Activated naive CD4-positive, alpha-beta T cell treated with anti-CD3 and anti-CD28 coated beads, Interleukin-2, amount 50 U/mL, for 24 hours (primary cell): ENCODE measurements at regions not wholly inside any gene's neighbourhood (a gene's known extent, or its start where the extent isn't known, plus 50 kb on each side); places are given as distances from the start of the nearest gene placed in this dataset.

Experiments used
- H3K27ac Mint-ChIP-seq: one replicate; pipeline ENCODE4 v1.8.0; 2021; ENCODE audit warnings: mild to moderate bottlenecking, mixed read lengths
- H3K27me3 Mint-ChIP-seq: one replicate; pipeline ENCODE4 v1.8.0; 2021; ENCODE audit warnings: mixed read lengths
- H3K36me3 Mint-ChIP-seq: one replicate; pipeline ENCODE4 v1.8.0; 2021; ENCODE audit warnings: mixed read lengths
- H3K4me1 Mint-ChIP-seq: one replicate; pipeline ENCODE4 v1.8.0; 2021; ENCODE audit warnings: mixed read lengths
- H3K4me3 Mint-ChIP-seq: one replicate; pipeline ENCODE4 v1.8.0; 2021; ENCODE audit warnings: mild to moderate bottlenecking, mixed read lengths
- H3K9me3 Mint-ChIP-seq: one replicate; pipeline ENCODE4 v1.8.0; 2021; ENCODE audit warnings: mixed read lengths

GRCh38 chrX:39630344-39630743 is 467.4 kb downstream of the BCOR start:
- Mint-ChIP-seq H3K4me1 (peaks cover 29% of the 10 kb centered on the region), H3K27ac (no peak overlapping the region), H3K9me3 (no peaks in the 10 kb centered on the region), H3K36me3 (no peaks in the 10 kb centered on the region), H3K4me3 (no peak overlapping the region), H3K27me3 (no peaks in the 10 kb centered on the region)

DNA sequence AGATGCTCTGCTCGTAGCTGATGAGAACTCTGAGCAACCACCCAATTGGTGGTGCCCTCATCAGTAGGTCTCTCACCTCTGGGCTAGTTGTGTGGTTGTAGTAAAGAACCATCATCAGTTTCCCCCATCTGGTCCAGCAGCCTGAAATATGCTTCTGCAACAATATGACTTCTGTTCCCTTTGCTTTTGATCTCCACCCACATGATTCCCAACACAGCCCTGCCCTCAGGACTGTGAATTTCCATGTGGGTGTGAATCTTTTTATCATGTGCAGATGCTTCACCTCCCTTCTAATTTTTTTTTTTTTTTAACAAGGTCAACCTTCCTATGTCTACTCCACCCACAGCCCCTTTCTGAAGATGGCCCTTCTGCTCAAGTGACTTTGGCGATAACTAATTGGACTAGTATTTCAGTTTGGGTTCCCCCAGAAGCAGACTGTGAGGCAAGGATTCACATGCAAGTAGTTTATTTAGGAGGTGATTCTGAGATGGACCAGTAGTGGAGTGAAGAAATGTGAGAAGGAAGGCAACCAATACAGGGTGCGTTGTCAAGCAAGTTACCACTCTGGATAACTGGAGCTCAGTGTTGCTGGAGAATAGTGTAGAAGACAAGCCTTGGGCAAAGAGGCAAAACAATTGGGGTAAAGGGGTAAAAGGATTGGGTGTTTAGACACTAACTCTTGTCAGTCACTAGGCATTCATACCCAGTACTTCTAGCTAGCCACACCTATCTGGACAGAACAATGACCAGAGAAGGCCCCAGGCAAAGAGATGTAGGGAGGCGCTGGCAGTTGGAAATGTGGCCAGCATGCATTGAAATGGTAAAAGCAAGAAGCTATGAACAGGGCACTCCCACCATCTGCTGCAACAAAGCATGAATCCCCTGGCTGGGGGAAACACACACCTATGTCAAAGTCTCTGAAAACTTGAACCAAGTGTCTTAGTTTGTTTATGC is 466.2 kb downstream of the BCOR start:
- no peak overlapping the region for H3K4me3 Mint-ChIP-seq
- H3K27me3 Mint-ChIP-seq = no peaks in the 10 kb centered on the region
- H3K4me1 Mint-ChIP-seq = peaks cover 26% of the 10 kb centered on the region
- no peaks in the 10 kb centered on the region for H3K9me3 Mint-ChIP-seq
- H3K27ac Mint-ChIP-seq = no peak overlapping the region
- no peaks in the 10 kb centered on the region for H3K36me3 Mint-ChIP-seq

- Mint-ChIP-seq H3K36me3 (no peaks in the 10 kb centered on the region), H3K27ac (no peak overlapping the region), H3K9me3 (no peaks in the 10 kb centered on the region), H3K4me1 (peaks cover 16% of the 10 kb centered on the region), H3K4me3 (no peak overlapping the region), H3K27me3 (no peaks in the 10 kb centered on the region)
Observed at GRCh38 chrX:39633293-39633692, 464.5 kb downstream of the BCOR start.

GRCh38 chrX:39636481-39636880 is 461.3 kb downstream of the BCOR start:
- no peaks in the 10 kb centered on the region for H3K27me3 Mint-ChIP-seq

GRCh38 chrX:39638526-39638925 is 459.2 kb downstream of the BCOR start:
- Mint-ChIP-seq H3K4me3 (no peak overlapping the region), H3K27ac (peak overlapping the region; percentile 23), H3K27me3 (no peaks in the 10 kb centered on the region), H3K4me1 (peaks cover 8% of the 10 kb centered on the region), H3K36me3 (no peaks in the 10 kb centered on the region), H3K9me3 (no peaks in the 10 kb centered on the region)

More at GRCh38 chrX:39636481-39636880, 461.3 kb downstream of the BCOR start:
- no peak overlapping the region for H3K4me3 Mint-ChIP-seq
- peaks cover 5% of the 10 kb centered on the region for H3K4me1 Mint-ChIP-seq
- no peaks in the 10 kb centered on the region for H3K9me3 Mint-ChIP-seq
- no peak overlapping the region for H3K27ac Mint-ChIP-seq
- no peaks in the 10 kb centered on the region for H3K36me3 Mint-ChIP-seq

GRCh38 chrX:39639871-39640270 is 457.9 kb downstream of the BCOR start:
- Mint-ChIP-seq H3K4me3 (no peak overlapping the region), H3K36me3 (no peaks in the 10 kb centered on the region), H3K27me3 (no peaks in the 10 kb centered on the region), H3K9me3 (no peaks in the 10 kb centered on the region), H3K4me1 (peaks cover 9% of the 10 kb centered on the region), H3K27ac (no peak overlapping the region)

DNA sequence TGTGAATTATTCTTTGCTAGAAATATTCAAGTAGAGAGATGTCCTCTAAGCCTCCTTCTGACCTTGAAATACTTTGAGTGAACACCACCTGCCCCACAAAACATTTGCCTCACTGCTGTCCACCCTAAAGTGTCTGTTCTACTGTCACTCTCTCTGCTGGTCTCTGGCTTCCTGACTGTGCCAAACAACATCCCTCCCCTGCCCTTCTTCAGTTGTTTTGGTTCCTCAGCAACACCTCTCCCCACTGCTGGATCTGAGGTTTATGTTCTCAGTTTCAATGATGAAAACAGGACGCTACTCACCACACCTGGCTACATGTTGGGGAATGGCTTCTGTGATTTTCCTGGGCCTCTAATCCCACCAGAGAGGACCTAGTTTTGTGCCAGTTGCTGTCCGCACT is 456.9 kb downstream of the BCOR start:
- H3K9me3 Mint-ChIP-seq = no peaks in the 10 kb centered on the region
- H3K4me1 Mint-ChIP-seq = peaks cover 9% of the 10 kb centered on the region
- no peaks in the 10 kb centered on the region for H3K27me3 Mint-ChIP-seq
- H3K4me3 Mint-ChIP-seq = no peak overlapping the region
- no peaks in the 10 kb centered on the region for H3K36me3 Mint-ChIP-seq
- H3K27ac Mint-ChIP-seq = no peak overlapping the region

GRCh38 chrX:39642071-39642470 is 455.7 kb downstream of the BCOR start:
- Mint-ChIP-seq H3K4me3 (no peak overlapping the region), H3K27ac (no peak overlapping the region), H3K4me1 (peaks cover 9% of the 10 kb centered on the region), H3K9me3 (no peaks in the 10 kb centered on the region), H3K27me3 (no peaks in the 10 kb centered on the region), H3K36me3 (no peaks in the 10 kb centered on the region)

GRCh38 chrX:39643550-39643949 is 454.2 kb downstream of the BCOR start:
- H3K36me3 Mint-ChIP-seq = no peaks in the 10 kb centered on the region
- no peak overlapping the region for H3K4me3 Mint-ChIP-seq
- peaks cover 9% of the 10 kb centered on the region for H3K4me1 Mint-ChIP-seq
- no peaks in the 10 kb centered on the region for H3K27me3 Mint-ChIP-seq
- no peak overlapping the region for H3K27ac Mint-ChIP-seq
- no peaks in the 10 kb centered on the region for H3K9me3 Mint-ChIP-seq

DNA sequence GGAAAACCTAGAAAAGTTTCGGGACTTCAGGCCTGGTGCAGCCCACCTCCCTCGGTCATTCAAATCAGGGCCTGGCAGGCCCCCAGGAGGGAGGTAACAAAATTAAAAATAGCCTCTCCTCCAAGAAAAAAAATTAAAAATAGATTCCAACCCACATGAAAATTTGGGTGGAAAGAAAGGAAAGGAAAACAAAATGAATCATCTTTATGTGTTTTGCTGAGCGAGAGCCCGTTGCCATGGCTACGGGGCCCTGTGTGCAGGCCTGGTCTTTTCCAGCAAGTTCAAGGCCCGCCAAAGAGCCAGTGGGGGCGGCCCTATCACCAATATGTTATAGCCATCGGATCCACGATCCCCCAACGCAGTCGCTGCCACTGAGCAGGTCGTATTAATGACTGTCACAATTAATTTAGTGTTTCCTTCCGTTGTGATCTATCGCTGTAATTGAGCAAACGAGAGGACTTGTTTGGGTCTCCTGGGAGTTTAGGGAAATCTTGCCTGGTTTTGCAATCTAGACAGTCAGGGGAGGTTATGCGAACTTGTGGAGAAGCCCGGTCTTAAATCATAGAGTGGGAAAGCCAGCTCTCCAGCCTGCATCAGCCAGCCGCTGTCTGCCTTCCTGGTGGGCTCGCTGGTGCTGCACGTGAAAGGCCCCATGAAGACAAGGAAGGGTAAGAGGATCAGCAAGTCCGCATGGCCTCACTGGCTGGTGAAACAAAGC is 452.4 kb downstream of the BCOR start:
- Mint-ChIP-seq H3K4me3 (no peak overlapping the region), H3K4me1 (peaks cover 9% of the 10 kb centered on the region), H3K27ac (no peak overlapping the region), H3K36me3 (no peaks in the 10 kb centered on the region), H3K27me3 (no peaks in the 10 kb centered on the region), H3K9me3 (no peaks in the 10 kb centered on the region)

GRCh38 chrX:39648548-39649254 is 449.1 kb downstream of the BCOR start:
- no peaks in the 10 kb centered on the region for H3K4me1 Mint-ChIP-seq
- no peaks in the 10 kb centered on the region for H3K27me3 Mint-ChIP-seq
- no peak overlapping the region for H3K27ac Mint-ChIP-seq
- H3K9me3 Mint-ChIP-seq = no peaks in the 10 kb centered on the region
- no peak overlapping the region for H3K4me3 Mint-ChIP-seq
- no peaks in the 10 kb centered on the region for H3K36me3 Mint-ChIP-seq

DNA sequence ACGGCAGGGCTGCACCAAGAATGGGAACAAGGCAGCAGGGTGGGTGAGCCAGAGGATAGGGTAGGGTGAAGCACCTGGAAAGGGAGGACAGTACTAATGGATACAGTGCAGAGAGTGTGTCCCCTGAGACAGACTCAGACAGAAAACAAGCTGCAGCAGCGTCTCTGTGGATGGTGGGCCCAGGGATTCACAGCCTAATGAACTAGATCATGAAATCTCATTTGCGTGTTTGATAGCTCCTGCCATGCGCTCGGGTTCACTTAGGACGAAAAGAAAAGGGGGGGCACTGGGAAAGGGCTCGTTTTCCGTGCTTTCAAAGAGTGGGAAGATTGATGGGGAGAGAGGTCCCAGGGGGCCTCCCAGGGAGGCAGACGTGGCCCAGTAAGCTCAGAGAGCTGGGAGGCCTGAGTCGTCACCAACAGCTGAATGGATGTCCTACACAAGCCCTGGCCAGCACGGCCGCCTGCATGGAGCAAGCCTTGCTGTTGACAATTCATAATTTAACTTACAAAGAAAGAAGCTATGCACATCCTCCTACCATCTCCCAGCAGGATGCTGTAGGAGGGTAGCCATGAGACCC is 446.9 kb downstream of the BCOR start:
- Mint-ChIP-seq H3K36me3 (no peaks in the 10 kb centered on the region), H3K27me3 (no peaks in the 10 kb centered on the region), H3K4me3 (no peak overlapping the region), H3K9me3 (no peaks in the 10 kb centered on the region), H3K4me1 (peaks cover 15% of the 10 kb centered on the region), H3K27ac (no peak overlapping the region)

DNA sequence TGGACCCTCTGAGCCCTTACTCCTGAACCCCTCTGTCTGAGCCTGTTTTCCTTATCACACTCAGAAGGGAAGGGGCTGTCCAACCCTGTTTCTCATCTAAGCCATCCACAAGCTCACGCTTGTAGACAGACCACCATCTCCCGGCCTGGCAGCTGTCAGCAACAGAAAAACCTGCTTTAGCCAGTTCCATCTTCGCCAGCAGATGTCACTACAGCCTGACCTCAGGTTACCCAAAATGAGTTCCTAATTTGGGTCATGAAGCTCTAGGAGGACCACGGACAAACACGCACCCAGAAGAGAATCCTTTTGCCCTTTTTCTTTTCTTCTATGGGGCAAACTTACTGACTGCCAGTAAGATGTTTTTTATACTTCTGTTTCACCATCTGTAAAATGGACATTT is 445.4 kb downstream of the BCOR start:
- peaks cover 15% of the 10 kb centered on the region for H3K4me1 Mint-ChIP-seq
- no peaks in the 10 kb centered on the region for H3K36me3 Mint-ChIP-seq
- no peak overlapping the region for H3K27ac Mint-ChIP-seq
- H3K9me3 Mint-ChIP-seq = no peaks in the 10 kb centered on the region
- no peak overlapping the region for H3K4me3 Mint-ChIP-seq
- H3K27me3 Mint-ChIP-seq = no peaks in the 10 kb centered on the region

DNA sequence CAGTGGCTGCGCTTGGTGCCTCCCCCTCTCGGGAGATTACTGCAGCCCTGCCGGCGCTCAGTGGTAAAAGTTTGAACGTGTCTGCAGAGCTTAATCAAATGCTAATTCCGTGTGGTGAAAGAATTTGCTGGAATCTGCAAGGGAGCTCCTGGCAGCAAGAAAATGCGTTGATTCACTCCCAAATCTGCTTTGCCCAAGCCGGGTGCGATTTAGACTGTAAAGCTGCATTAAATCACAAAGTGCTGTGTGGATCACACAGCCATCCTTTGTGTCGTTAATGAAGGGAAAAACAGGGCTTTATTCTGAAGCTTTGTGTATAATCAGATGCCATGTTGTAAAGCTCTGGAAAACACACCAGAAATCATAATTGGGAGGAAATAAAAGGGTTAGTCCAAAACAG is 444.1 kb downstream of the BCOR start:
- Mint-ChIP-seq H3K36me3 (no peaks in the 10 kb centered on the region), H3K9me3 (no peaks in the 10 kb centered on the region), H3K27ac (no peak overlapping the region), H3K27me3 (no peaks in the 10 kb centered on the region), H3K4me1 (peaks cover 15% of the 10 kb centered on the region), H3K4me3 (no peak overlapping the region)

GRCh38 chrX:39654183-39654925 is 443.4 kb downstream of the BCOR start:
- no peak overlapping the region for H3K4me3 Mint-ChIP-seq
- H3K27ac Mint-ChIP-seq = no peak overlapping the region
- H3K4me1 Mint-ChIP-seq = peaks cover 15% of the 10 kb centered on the region
- H3K9me3 Mint-ChIP-seq = no peaks in the 10 kb centered on the region
- H3K27me3 Mint-ChIP-seq = no peaks in the 10 kb centered on the region
- no peaks in the 10 kb centered on the region for H3K36me3 Mint-ChIP-seq
